H1 (cell line): ENCODE measurements at regions not wholly inside any gene's neighbourhood (a gene's known extent, or its start where the extent isn't known, plus 50 kb on each side); places are given as distances from the start of the nearest gene placed in this dataset.

Experiments
- CTCF ChIA-PET: fragments of 300-600 bp; sonication (Branson Sonifier 250); formaldehyde crosslinking; loops from one replicate; lab custom pipeline; 2021; ENCODE audit not compliant: partially characterized antibody; lab: Charles Lee
- POLR2A ChIA-PET: fragments of 300-600 bp; sonication (Branson Sonifier 250); formaldehyde crosslinking; loops from one replicate; lab custom pipeline; 2021; ENCODE audit warnings: inconsistent platforms; ENCODE audit not compliant: partially characterized antibody; lab: Charles Lee
- DNase-seq, 2 experiments: peaks; one replicate each; pipeline versions ENCODE4 v3.0.0 to v3.0.0-alpha.2; 2010 to 2022; ENCODE audit warnings: low spot score in 2 of 2, low read depth in 1 of 2, mixed read lengths in 1 of 2
- FAIRE-seq: peaks from 2 replicates; lab custom pipeline; 2011; peaks lifted over from hg19 to GRCh38; lab: Jason Lieb, UNC
- H2AFZ ChIP-seq: 2 replicates; pipeline ENCODE4 v1.8.1; 2012; ENCODE audit warnings: low read length, inconsistent platforms
- H2AK5ac ChIP-seq: 2 replicates; pipeline ENCODE4 v1.6.1; 2013; ENCODE audit warnings: low read depth, low read length
- H2BK120ac ChIP-seq: replicated peaks from 2 replicates; pipeline ENCODE3; 2013; ENCODE audit warnings: low read depth, low read length, inconsistent platforms
- H2BK12ac ChIP-seq: 2 replicates; pipeline ENCODE4 v1.6.1; 2013; ENCODE audit warnings: low read depth, low read length
- H2BK15ac ChIP-seq: 2 replicates; pipeline ENCODE4 v1.6.1; 2013; ENCODE audit warnings: low read length
- H2BK20ac ChIP-seq: 2 replicates; pipeline ENCODE4 v1.6.1; 2013; ENCODE audit warnings: low read length
- H2BK5ac ChIP-seq: 2 replicates; pipeline ENCODE4 v1.6.1; 2013; ENCODE audit warnings: low read depth, low read length
- H3K14ac ChIP-seq: 2 replicates; pipeline ENCODE4 v1.6.1; 2013; ENCODE audit warnings: inconsistent platforms; ENCODE audit not compliant: insufficient read length
- H3K18ac ChIP-seq: 2 replicates; pipeline ENCODE4 v1.6.1; 2013; ENCODE audit warnings: low read length; ENCODE audit errors: extremely low read depth
- H3K23ac ChIP-seq: 2 replicates; pipeline ENCODE4 v1.6.1; 2013; ENCODE audit warnings: inconsistent platforms; ENCODE audit not compliant: insufficient read length
- H3K23me2 ChIP-seq: 2 replicates; pipeline ENCODE4 v1.6.1; 2013; ENCODE audit warnings: low read depth, low read length
- H3K27ac ChIP-seq: 2 replicates; pipeline ENCODE4 v1.6.1; 2011; ENCODE audit warnings: low read depth, low read length, inconsistent platforms
- H3K27me3 ChIP-seq, 4 experiments: replicated peaks in 1 of 4; 1 replicate in 1 of 4; 2 replicates in 3 of 4; pipeline versions ENCODE4 v1.6.1 to v1.8.1; 2011 to 2013; ENCODE audit warnings: low read length in 3 of 4, mild to moderate bottlenecking in 3 of 4, inconsistent platforms in 2 of 4, mixed read lengths in 2 of 4, moderate library complexity in 1 of 4; ENCODE audit not compliant: control insufficient read depth in 3 of 4, insufficient read depth in 3 of 4; ENCODE audit errors: extremely low read depth in 1 of 4
- H3K36me3 ChIP-seq, 4 experiments: 2 replicates each; pipeline versions ENCODE4 v1.6.1 to v1.8.1; 2011 to 2013; ENCODE audit warnings: mild to moderate bottlenecking in 4 of 4, low read length in 3 of 4, moderate library complexity in 2 of 4, control low read depth in 1 of 4, inconsistent platforms in 1 of 4; ENCODE audit not compliant: insufficient read depth in 4 of 4, control insufficient read depth in 2 of 4
- H3K4ac ChIP-seq: replicated peaks from 2 replicates; pipeline ENCODE3; 2013; ENCODE audit warnings: low read length, low read depth, mixed read lengths, inconsistent platforms; ENCODE audit not compliant: insufficient read length
- H3K4me1 ChIP-seq, 4 experiments: replicated peaks in 1 of 4; 1 replicate in 1 of 4; 2 replicates in 3 of 4; pipeline versions ENCODE4 v1.6.1 to v1.8.1; 2011 to 2013; ENCODE audit warnings: low read length in 3 of 4, inconsistent platforms in 2 of 4, mixed read lengths in 1 of 4; ENCODE audit not compliant: insufficient read depth in 4 of 4, control insufficient read depth in 3 of 4
- H3K4me2 ChIP-seq, 2 experiments: 2 replicates each; pipeline versions ENCODE4 v1.6.1 to v1.8.1; 2011 to 2013; ENCODE audit warnings: low read depth in 2 of 2, low read length in 2 of 2, control low read depth in 1 of 2, inconsistent platforms in 1 of 2, mild to moderate bottlenecking in 1 of 2; ENCODE audit not compliant: insufficient read depth in 1 of 2
- H3K4me3 ChIP-seq, 4 experiments: fragments of 200-600, 300-600 bp in 1 of 4; sonication (generic), shearing (Covaris generic), sonication (Bioruptor Twin) in 1 of 4; 2 replicates each; pipeline versions ENCODE4 v1.5.1 to v1.8.1; 2011 to 2016; ENCODE audit warnings: low read length in 4 of 4, low read depth in 3 of 4, control low read depth in 2 of 4, inconsistent platforms in 2 of 4, mild to moderate bottlenecking in 2 of 4, mixed read lengths in 1 of 4, moderate library complexity in 1 of 4; ENCODE audit not compliant: insufficient read depth in 2 of 4; ENCODE audit errors: extremely low read depth in 1 of 4
- H3K56ac ChIP-seq: replicated peaks from 2 replicates; pipeline ENCODE3; 2013; ENCODE audit warnings: low read depth, mild to moderate bottlenecking, mixed read lengths, low read length, inconsistent platforms; ENCODE audit not compliant: insufficient read length
- H3K79me1 ChIP-seq: 2 replicates; pipeline ENCODE4 v1.6.1; 2013; ENCODE audit warnings: low read depth, low read length, control low read depth
- H3K79me2 ChIP-seq, 2 experiments: 2 replicates each; pipeline versions ENCODE4 v1.6.1 to v1.8.1; 2012 to 2013; ENCODE audit warnings: low read length in 2 of 2, mild to moderate bottlenecking in 2 of 2, inconsistent platforms in 1 of 2; ENCODE audit not compliant: insufficient read depth in 2 of 2, control insufficient read depth in 1 of 2
- H3K9ac ChIP-seq, 4 experiments: replicated peaks in 1 of 4; 1 replicate in 1 of 4; 2 replicates in 3 of 4; pipeline versions ENCODE4 v1.6.1 to v1.8.1; 2011 to 2013; ENCODE audit warnings: low read depth in 3 of 4, low read length in 3 of 4, control low read depth in 2 of 4, mild to moderate bottlenecking in 2 of 4, moderate library complexity in 2 of 4, inconsistent platforms in 1 of 4; ENCODE audit errors: extremely low read depth in 1 of 4
- H3K9me3 ChIP-seq, 2 experiments: 2 replicates each; pipeline versions ENCODE4 v1.6.1 to v1.8.1; 2012 to 2013; ENCODE audit warnings: mild to moderate bottlenecking in 2 of 2, moderate library complexity in 2 of 2, control low read depth in 1 of 2, inconsistent platforms in 1 of 2, low read depth in 1 of 2, low read length in 1 of 2, mixed read lengths in 1 of 2; ENCODE audit not compliant: insufficient read depth in 2 of 2
- H4K20me1 ChIP-seq, 2 experiments: replicated peaks in 1 of 2; 2 replicates each; pipeline versions ENCODE3 to v1.8.1; 2011 to 2013; ENCODE audit warnings: inconsistent platforms in 2 of 2, low read length in 2 of 2, mild to moderate bottlenecking in 1 of 2; ENCODE audit not compliant: insufficient read depth in 2 of 2, control insufficient read depth in 1 of 2
- H4K5ac ChIP-seq: 2 replicates; pipeline ENCODE4 v1.6.1; 2013; ENCODE audit warnings: low read length, low read depth, mixed read lengths, inconsistent platforms; ENCODE audit not compliant: insufficient read length
- H4K8ac ChIP-seq: 2 replicates; pipeline ENCODE4 v1.8.0; 2013; ENCODE audit warnings: mild to moderate bottlenecking, moderate library complexity, low read length, inconsistent platforms; ENCODE audit not compliant: insufficient read depth; ENCODE audit errors: extremely low read depth
- H4K91ac ChIP-seq: replicated peaks from 2 replicates; pipeline ENCODE3; 2013; ENCODE audit warnings: low read length, mixed read lengths, inconsistent platforms; ENCODE audit not compliant: insufficient read length
- BCL11A ChIP-seq, 2 experiments: IDR thresholded peaks; one replicate each; pipeline ENCODE4 v1.6.1; 2011; ENCODE audit warnings: low read depth in 2 of 2, low read length in 2 of 2, mild to moderate bottlenecking in 2 of 2
- CBX5 ChIP-seq: fragments of 300-800, 300-1000 bp; sonication (generic); IDR thresholded peaks from 2 replicates; pipeline ENCODE4 v1.7.1; 2016; ENCODE audit warnings: antibody characterized with exemption, low read length, low read depth
- CTBP2 ChIP-seq: IDR thresholded peaks from 2 replicates; pipeline ENCODE4 v1.7.0; 2011; ENCODE audit warnings: borderline replicate concordance, mild to moderate bottlenecking, moderate library complexity, mixed read lengths, low read length; ENCODE audit not compliant: insufficient read depth, insufficient read length
- GABPA ChIP-seq: IDR thresholded peaks from 2 replicates; pipeline ENCODE4 v1.6.1; 2011; ENCODE audit warnings: mild to moderate bottlenecking, low read length, moderate library complexity, borderline replicate concordance; ENCODE audit not compliant: insufficient read depth
- WGBS, 2 experiments: shearing (Covaris generic) in 1 of 2; methylation state at CpG; one replicate each; pipeline versions ENCODE4 v1.1.6 to v1.1.7; 2013 to 2015; ENCODE audit warnings: low lambda C conversion rate in 2 of 2, mixed read lengths in 2 of 2, inconsistent platforms in 1 of 2, low coverage in 1 of 2, missing lambda C conversion rate in 1 of 2; ENCODE audit not compliant: insufficient replicate concordance in 2 of 2, insufficient coverage in 1 of 2, insufficient read length in 1 of 2; ENCODE audit errors: extremely low coverage in 1 of 2, missing lambda C conversion rate in 1 of 2; 5-methylcytosine and 5-hydroxymethylcytosine counted together

GRCh38 chr4:19819737-19820136 is 432.0 kb upstream of the SLIT2 start (continued):
- no peak for TF ChIP-seq CBX5

GRCh38 chr4:19809989-19810388 is 441.7 kb upstream of the SLIT2 start:
- H3K56ac ChIP-seq: no peak overlapping the region
- CTCF ChIA-PET: no interaction called here
- H3K27ac ChIP-seq: no peak overlapping the region
- TF ChIP-seq GABPA (no peak), BCL11A (IDR thresholded peaks at IDR 0.05; ENCODE audit: low read depth in 2 of 2, low read length in 2 of 2) (no peak), CTBP2 (no peak)

More at GRCh38 chr4:19809989-19810388, 441.7 kb upstream of the SLIT2 start:
- Histone ChIP-seq H3K18ac (no peak overlapping the region), H2BK120ac (no peak overlapping the region), H3K4ac (no peak overlapping the region), H4K8ac (no peak overlapping the region), H4K5ac (no peak overlapping the region), H3K79me2 (no peaks in the 10 kb centered on the region), H3K23ac (no peak overlapping the region), H3K79me1 (no peaks in the 10 kb centered on the region), H4K91ac (no peak overlapping the region), H4K20me1 (no peaks in the 10 kb centered on the region), H3K9ac (no peak overlapping the region), H3K4me1 (no peaks in the 10 kb centered on the region), H3K27me3 (no peaks in the 10 kb centered on the region), H2BK20ac (no peak overlapping the region), H3K9me3 (no peaks in the 10 kb centered on the region), H2AFZ (no peak overlapping the region), H2BK15ac (no peak overlapping the region), H2AK5ac (no peak overlapping the region), H3K4me3 (no peak overlapping the region), H2BK5ac (no peak overlapping the region), H2BK12ac (no peak overlapping the region), H3K14ac (no peak overlapping the region), H3K36me3 (no peaks in the 10 kb centered on the region), H3K4me2 (no peak overlapping the region), H3K23me2 (no peaks in the 10 kb centered on the region)
- POLR2A ChIA-PET: no interaction called here
- no peak for DNase-seq
- no peak for FAIRE-seq
- WGBS, 2 experiments: 100% methylated on average over 1 of the region's 1 CpG; no CpG with 5 or more reads in 1 of the 2 experiments
